ENCODE measurements at regions not wholly inside any gene's neighbourhood (a gene's known extent, or its start where the extent isn't known, plus 50 kb on each side); places are given as distances from the start of the nearest gene placed in this dataset.

DNA sequence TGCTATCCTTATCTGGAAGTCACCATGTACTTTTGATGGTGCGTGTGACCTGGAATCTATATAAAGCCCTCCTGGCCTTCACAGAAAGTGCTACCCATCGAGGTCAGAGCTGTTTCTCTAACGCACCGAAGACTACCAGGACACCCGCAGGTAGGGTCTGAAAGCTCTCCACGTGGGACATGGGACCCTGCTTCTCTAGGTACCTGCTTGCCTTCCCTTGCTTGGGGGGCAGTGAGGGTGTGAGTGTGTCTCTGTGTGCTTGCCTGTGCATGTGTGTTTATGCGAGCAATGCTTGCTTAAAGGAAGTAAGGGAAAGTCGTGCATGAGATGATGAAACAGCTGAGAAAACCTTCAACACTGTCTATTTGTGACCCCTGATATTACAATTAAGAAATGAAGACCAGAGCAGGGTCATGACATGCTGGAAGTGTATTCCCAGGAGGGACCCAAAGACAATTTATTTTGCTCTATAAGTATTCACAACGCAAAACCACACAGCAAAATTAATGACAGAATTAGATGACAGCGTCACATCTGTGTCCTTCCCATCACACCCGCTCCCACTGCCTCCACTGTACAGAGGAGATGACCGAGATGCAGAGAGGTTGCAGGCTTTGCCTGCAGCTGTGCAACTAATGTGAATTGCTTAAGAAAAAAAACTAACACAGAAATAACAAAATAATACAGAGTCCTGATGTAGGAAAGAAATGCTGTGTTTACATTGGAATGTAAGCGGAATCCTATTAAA is 76.4 kb upstream of the HELT start:
- Histone ChIP-seq H3K27ac (ENCODE audit: poor library complexity, severe bottlenecking) (no peak overlapping the region), H3K27me3 (ENCODE audit: insufficient read depth, poor library complexity, severe bottlenecking) (peaks cover 10% of the 10 kb centered on the region), H3K36me3 (ENCODE audit: low read depth) (no peaks in the 10 kb centered on the region), H3K9me3 (ENCODE audit: severe bottlenecking) (no peaks in the 10 kb centered on the region), H3K4me3 (ENCODE audit: severe bottlenecking) (no peak overlapping the region), H3K4me1 (ENCODE audit: insufficient read depth, poor library complexity, severe bottlenecking) (no peaks in the 10 kb centered on the region)
- TF ChIP-seq, protein P1, sequence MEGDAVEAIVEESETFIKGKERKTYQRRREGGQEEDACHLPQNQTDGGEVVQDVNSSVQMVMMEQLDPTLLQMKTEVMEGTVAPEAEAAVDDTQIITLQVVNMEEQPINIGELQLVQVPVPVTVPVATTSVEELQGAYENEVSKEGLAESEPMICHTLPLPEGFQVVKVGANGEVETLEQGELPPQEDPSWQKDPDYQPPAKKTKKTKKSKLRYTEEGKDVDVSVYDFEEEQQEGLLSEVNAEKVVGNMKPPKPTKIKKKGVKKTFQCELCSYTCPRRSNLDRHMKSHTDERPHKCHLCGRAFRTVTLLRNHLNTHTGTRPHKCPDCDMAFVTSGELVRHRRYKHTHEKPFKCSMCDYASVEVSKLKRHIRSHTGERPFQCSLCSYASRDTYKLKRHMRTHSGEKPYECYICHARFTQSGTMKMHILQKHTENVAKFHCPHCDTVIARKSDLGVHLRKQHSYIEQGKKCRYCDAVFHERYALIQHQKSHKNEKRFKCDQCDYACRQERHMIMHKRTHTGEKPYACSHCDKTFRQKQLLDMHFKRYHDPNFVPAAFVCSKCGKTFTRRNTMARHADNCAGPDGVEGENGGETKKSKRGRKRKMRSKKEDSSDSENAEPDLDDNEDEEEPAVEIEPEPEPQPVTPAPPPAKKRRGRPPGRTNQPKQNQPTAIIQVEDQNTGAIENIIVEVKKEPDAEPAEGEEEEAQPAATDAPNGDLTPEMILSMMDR (IDR thresholded peaks at IDR 0.05; ENCODE audit: poor library complexity, severe bottlenecking): no peak
- DNase-seq (ENCODE audit: low spot score) (no peak), ATAC-seq (ENCODE audit: low read depth) (no peak)

DNA sequence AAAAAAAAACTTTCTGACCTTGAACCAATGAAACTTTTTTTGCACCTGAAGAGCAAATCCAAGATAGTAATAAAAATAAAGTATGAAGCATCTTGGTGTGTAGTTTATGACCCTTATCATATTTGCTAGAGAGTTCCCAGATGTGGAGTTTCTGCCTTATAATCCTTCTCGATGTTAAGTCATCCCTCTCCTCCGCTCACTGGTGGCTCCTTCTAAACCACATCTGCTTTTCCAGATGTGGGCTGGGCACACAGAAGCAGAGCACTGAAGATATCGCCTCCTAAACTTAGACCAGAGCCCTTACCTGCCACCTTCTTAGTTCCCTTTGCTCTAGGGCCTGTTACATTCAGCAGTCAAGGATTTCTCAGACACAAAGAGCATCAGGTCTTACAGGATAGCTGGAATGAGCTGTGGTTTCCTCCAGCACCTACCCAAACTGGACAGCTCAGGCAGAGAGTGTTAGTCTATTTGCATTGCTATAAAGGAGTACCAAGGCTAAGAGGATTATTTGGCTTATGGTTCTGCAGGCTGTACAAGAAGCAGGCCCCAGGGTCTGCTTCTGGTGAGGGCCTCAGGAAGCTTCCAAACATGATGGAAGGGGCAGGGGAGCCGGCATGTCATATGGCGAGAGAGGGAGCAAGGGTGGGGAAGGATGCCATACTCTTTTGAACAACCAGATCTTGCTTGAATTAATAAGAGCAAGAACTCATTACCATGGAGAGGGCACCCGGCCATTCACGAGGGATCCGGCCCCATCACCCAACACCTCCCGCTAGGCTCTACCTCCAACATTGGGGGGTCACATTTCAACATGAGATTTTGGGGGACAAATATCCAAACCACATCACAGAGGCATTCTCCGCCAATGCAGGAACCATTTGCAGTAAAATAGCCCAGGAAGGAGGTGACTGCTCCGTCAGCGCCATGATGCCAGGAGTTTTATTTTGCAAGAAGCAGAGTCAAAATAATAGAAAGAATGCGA is 75.6 kb upstream of the HELT start:
- H3K4me1 ChIP-seq (ENCODE audit: insufficient read depth, poor library complexity, severe bottlenecking): no peaks in the 10 kb centered on the region

DNA sequence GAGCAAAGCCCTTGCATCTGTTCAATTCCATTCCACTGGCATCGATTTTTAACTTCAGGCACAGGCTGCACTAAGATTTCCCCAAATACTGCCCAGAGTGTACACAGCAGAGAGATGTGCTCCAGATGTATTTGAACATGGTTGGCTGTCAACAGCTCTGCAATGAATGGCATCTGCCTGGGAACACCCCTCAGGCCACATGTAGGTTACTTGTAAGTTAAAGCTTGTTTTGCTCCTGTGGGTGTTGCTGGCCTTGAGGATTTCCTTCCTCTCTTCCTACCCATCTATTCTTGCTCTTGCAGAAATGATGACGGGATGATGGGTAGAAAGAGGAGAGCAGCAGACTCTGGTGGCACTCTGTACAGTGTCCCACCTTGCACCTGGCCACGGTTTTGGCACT is 69.3 kb upstream of the HELT start:
- no peak for ATAC-seq (ENCODE audit: low read depth)
- TF ChIP-seq, protein P1 (IDR thresholded peaks at IDR 0.05; ENCODE audit: poor library complexity, severe bottlenecking): no peak
- H3K27me3 ChIP-seq (ENCODE audit: insufficient read depth, poor library complexity, severe bottlenecking): peaks cover 18% of the 10 kb centered on the region
- H3K4me3 ChIP-seq (ENCODE audit: severe bottlenecking): no peak overlapping the region
- H3K27ac ChIP-seq (ENCODE audit: poor library complexity, severe bottlenecking): no peak overlapping the region
- DNase-seq (ENCODE audit: low spot score): no peak
- no peaks in the 10 kb centered on the region for H3K9me3 ChIP-seq (ENCODE audit: severe bottlenecking)
- no peaks in the 10 kb centered on the region for H3K4me1 ChIP-seq (ENCODE audit: insufficient read depth, poor library complexity, severe bottlenecking)
- no peaks in the 10 kb centered on the region for H3K36me3 ChIP-seq (ENCODE audit: low read depth)

More for the DNA sequence above, 75.6 kb upstream of the HELT start:
- no peaks in the 10 kb centered on the region for H3K36me3 ChIP-seq (ENCODE audit: low read depth)
- DNase-seq (ENCODE audit: low spot score): no peak
- no peak overlapping the region for H3K4me3 ChIP-seq (ENCODE audit: severe bottlenecking)
- H3K27me3 ChIP-seq (ENCODE audit: insufficient read depth, poor library complexity, severe bottlenecking): peaks cover 11% of the 10 kb centered on the region
- no peak; the same call in 2 of the 3 replicates for ATAC-seq (ENCODE audit: low read depth)
- no peak overlapping the region for H3K27ac ChIP-seq (ENCODE audit: poor library complexity, severe bottlenecking)
- no peaks in the 10 kb centered on the region for H3K9me3 ChIP-seq (ENCODE audit: severe bottlenecking)
- TF ChIP-seq, protein P1 (IDR thresholded peaks at IDR 0.05; ENCODE audit: poor library complexity, severe bottlenecking): no peak

DNA sequence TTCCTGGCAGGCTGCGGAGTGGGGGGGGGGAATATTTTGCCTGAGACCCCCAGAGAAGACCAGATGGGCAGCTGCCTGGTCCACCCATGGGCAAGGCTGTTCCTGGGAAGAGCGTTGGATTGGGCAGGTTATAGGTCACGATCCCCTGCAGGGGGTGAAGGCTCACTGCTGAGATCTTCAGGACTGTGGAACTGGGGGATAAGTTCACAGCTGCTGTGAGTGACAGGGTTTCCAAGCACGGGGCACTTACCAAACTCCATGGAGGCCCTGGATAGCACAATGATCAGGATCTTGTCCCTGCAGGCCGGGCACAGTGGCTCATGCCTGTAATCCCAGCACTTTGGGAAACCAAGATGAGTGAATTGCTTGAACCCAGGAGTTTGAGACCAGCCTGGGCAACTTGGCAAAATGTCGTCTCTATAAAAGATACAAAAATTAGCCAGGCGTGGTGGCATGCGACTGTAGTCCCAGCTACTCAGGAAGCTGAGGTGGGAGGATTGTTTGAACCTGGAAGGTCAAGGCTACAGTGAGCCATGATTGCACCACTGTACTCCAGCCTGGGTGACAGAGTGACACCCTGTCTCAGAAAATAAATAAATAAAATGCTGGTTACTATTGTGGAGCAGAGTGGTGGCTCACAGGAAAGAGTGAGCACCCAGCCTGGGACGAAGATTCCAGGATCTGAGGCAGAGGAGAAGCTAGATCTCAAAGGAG is 68.0 kb upstream of the HELT start:
- H3K27ac ChIP-seq (ENCODE audit: poor library complexity, severe bottlenecking): no peak overlapping the region
- H3K4me1 ChIP-seq (ENCODE audit: insufficient read depth, poor library complexity, severe bottlenecking): no peaks in the 10 kb centered on the region
- peaks cover 18% of the 10 kb centered on the region for H3K27me3 ChIP-seq (ENCODE audit: insufficient read depth, poor library complexity, severe bottlenecking)
- DNase-seq (ENCODE audit: low spot score) (no peak), ATAC-seq (ENCODE audit: low read depth) (no peak)
- no peaks in the 10 kb centered on the region for H3K36me3 ChIP-seq (ENCODE audit: low read depth)
- H3K4me3 ChIP-seq (ENCODE audit: severe bottlenecking): no peak overlapping the region
- TF ChIP-seq, protein P1 (IDR thresholded peaks at IDR 0.05; ENCODE audit: poor library complexity, severe bottlenecking): no peak
- no peaks in the 10 kb centered on the region for H3K9me3 ChIP-seq (ENCODE audit: severe bottlenecking)

Data from RWPE2 (cell line).